ENCODE measurements at regions not wholly inside any gene's neighbourhood (a gene's known extent, or its start where the extent isn't known, plus 50 kb on each side); places are given as distances from the start of the nearest gene placed in this dataset.
"Not testable (repeated sequence)": the region's sequence is repeated elsewhere in the genome, so short reads cannot be mapped to it uniquely, and the experiment has no call there.

GRCh38 chr9:29445751-29446150 is 1872.5 kb upstream of the C9orf72 start:
- no peak for TF ChIP-seq CTCF (IDR thresholded peaks at IDR 0.05; ENCODE audit: insufficient read depth in 1 of 2, low read depth in 1 of 2, low read length in 1 of 2, severe bottlenecking in 1 of 2, unreplicated experiment in 1 of 2)
- intact Hi-C loops (cut with micrococcal nuclease; ENCODE audit: unreplicated experiment), result no loop called here
- Histone ChIP-seq H3K27me3 (replicated peaks; ENCODE audit: control insufficient read depth, insufficient read depth, low read length) (no peaks in the 10 kb centered on the region), H3K9me3 (no peaks in the 10 kb centered on the region), H3K4me1 (no peaks in the 10 kb centered on the region), H3K4me3 (ENCODE audit: low read depth, low read length) (no peak overlapping the region), H3K36me3 (ENCODE audit: control insufficient read depth, insufficient read depth, low read length) (no peaks in the 10 kb centered on the region)
- ChIA-PET CTCF (no interaction called here), POLR2A (no interaction called here)
- Mint-ChIP-seq H3K9me3 (ENCODE audit: unreplicated experiment) (no peaks in the 10 kb centered on the region), H3K36me3 (ENCODE audit: insufficient read depth, unreplicated experiment) (no peaks in the 10 kb centered on the region), H3K27me3 (ENCODE audit: insufficient read depth, unreplicated experiment) (no peaks in the 10 kb centered on the region), H3K27ac (ENCODE audit: unreplicated experiment) (no peak overlapping the region), H3K4me1 (ENCODE audit: low read depth, unreplicated experiment) (no peaks in the 10 kb centered on the region), H3K4me3 (ENCODE audit: unreplicated experiment) (no peak overlapping the region)
- DNase-seq, result no peak
- no TSS peak for BruUV-seq (replicated peaks)

DNA sequence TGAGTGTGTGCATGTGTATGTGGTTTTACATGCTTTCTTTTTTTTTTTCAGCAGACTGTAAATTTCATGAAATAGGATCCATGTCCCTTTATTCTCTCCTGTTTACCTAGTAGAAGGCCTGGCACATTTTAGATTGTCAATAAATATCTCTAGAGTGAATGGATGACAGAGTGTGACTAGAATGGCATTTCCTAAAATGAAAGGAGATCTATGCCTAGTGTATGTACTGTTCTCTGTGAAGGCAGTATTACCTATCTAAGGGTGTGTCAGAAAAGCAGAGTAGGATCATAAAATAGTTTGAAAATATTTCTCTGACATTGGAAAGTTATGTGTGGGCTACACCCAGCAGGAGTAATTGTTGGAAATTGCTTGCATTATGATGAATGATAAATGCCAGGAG is 1876.0 kb upstream of the C9orf72 start:
- Histone ChIP-seq H3K36me3 (ENCODE audit: control insufficient read depth, insufficient read depth, low read length) (no peaks in the 10 kb centered on the region), H3K27me3 (replicated peaks; ENCODE audit: control insufficient read depth, insufficient read depth, low read length) (no peaks in the 10 kb centered on the region), H3K4me1 (no peaks in the 10 kb centered on the region), H3K9me3 (no peaks in the 10 kb centered on the region), H3K4me3 (ENCODE audit: low read depth, low read length) (no peak overlapping the region)
- Mint-ChIP-seq H3K4me3 (ENCODE audit: unreplicated experiment) (no peak overlapping the region), H3K27ac (ENCODE audit: unreplicated experiment) (no peak overlapping the region), H3K36me3 (ENCODE audit: insufficient read depth, unreplicated experiment) (no peaks in the 10 kb centered on the region), H3K9me3 (ENCODE audit: unreplicated experiment) (peaks cover 9% of the 10 kb centered on the region), H3K4me1 (ENCODE audit: low read depth, unreplicated experiment) (no peaks in the 10 kb centered on the region), H3K27me3 (ENCODE audit: insufficient read depth, unreplicated experiment) (no peaks in the 10 kb centered on the region)
- BruUV-seq (replicated peaks), result no TSS peak
- POLR2A ChIA-PET, result no interaction called here
- no peak for DNase-seq
- no peak for TF ChIP-seq CTCF (IDR thresholded peaks at IDR 0.05; ENCODE audit: insufficient read depth in 1 of 2, low read depth in 1 of 2, low read length in 1 of 2, severe bottlenecking in 1 of 2, unreplicated experiment in 1 of 2)
- intact Hi-C loops (cut with micrococcal nuclease; ENCODE audit: unreplicated experiment), result no loop called here
- CTCF ChIA-PET, result no interaction called here

DNA sequence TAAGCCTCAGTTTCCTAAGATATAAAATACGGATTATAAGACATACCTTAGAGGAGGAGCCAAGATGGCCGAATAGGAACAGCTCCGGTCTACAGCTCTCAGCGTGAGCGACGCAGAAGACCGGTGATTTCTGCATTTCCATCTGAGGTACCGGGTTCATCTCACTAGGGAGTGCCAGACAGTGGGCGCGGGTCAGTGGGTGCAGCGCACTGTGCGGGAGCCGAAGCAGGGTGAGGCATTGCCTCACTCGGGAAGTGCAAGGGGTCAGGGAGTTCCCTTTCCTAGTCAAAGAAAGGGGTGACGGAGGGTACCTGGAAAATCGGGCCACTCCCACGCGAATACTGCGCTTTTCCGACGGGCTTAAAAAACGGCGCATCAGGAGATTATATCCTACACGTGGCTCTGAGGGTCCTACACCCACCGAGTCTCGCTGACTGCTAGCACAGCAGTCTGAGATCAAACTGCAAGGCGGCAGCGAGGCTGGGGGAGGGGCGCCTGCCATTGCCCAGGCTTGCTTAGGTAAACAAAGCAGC is 1877.1 kb upstream of the C9orf72 start:
- POLR2A ChIA-PET, result not testable (repeated sequence)
- peak overlapping the region; percentile 67 for H3K27ac Mint-ChIP-seq (ENCODE audit: unreplicated experiment)

DNA sequence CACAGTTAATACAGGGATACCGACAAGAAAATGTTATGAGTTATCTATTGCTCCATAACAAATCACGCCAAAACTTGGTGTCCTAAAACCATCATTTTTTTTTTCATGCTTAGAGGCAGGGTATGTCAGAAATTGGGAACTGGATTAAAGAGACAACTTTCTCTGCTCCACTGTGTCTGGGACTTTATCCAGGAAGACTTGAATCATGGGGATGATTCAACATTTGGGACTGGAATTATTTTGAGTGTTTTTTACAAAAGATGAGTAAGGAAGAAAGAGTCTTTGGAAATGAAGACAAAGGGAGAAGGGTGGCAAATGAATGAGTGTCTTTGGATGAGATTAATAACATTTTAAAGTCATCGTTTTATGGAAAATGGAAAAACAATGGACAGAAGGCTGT is 1883.7 kb upstream of the C9orf72 start:
- Mint-ChIP-seq H3K4me1 (ENCODE audit: low read depth, unreplicated experiment) (no peaks in the 10 kb centered on the region), H3K4me3 (ENCODE audit: unreplicated experiment) (no peak overlapping the region), H3K27me3 (ENCODE audit: insufficient read depth, unreplicated experiment) (no peaks in the 10 kb centered on the region), H3K9me3 (ENCODE audit: unreplicated experiment) (peaks cover under 1% of the 10 kb centered on the region), H3K27ac (ENCODE audit: unreplicated experiment) (no peak overlapping the region), H3K36me3 (ENCODE audit: insufficient read depth, unreplicated experiment) (no peaks in the 10 kb centered on the region)
- Histone ChIP-seq H3K4me3 (ENCODE audit: low read depth, low read length) (no peak overlapping the region), H3K27me3 (replicated peaks; ENCODE audit: control insufficient read depth, insufficient read depth, low read length) (no peaks in the 10 kb centered on the region), H3K36me3 (ENCODE audit: control insufficient read depth, insufficient read depth, low read length) (no peaks in the 10 kb centered on the region), H3K4me1 (no peaks in the 10 kb centered on the region), H3K9me3 (no peaks in the 10 kb centered on the region)
- no TSS peak for BruUV-seq (replicated peaks)
- no peak for TF ChIP-seq CTCF (IDR thresholded peaks at IDR 0.05; ENCODE audit: insufficient read depth in 1 of 2, low read depth in 1 of 2, low read length in 1 of 2, severe bottlenecking in 1 of 2, unreplicated experiment in 1 of 2)
- DNase-seq, result no peak
- intact Hi-C loops (cut with micrococcal nuclease; ENCODE audit: unreplicated experiment), result no loop called here
- ChIA-PET POLR2A (no interaction called here), CTCF (no interaction called here)

More for the DNA sequence above, 1877.1 kb upstream of the C9orf72 start:
- BruUV-seq (replicated peaks); CTCF ChIA-PET; H3K4me1 ChIP-seq; H3K9me3 ChIP-seq; H3K9me3 Mint-ChIP-seq (ENCODE audit: unreplicated experiment); H3K36me3 ChIP-seq (ENCODE audit: control insufficient read depth, insufficient read depth, low read length); intact Hi-C loops (cut with micrococcal nuclease; ENCODE audit: unreplicated experiment); H3K36me3 Mint-ChIP-seq (ENCODE audit: insufficient read depth, unreplicated experiment); H3K27me3 Mint-ChIP-seq (ENCODE audit: insufficient read depth, unreplicated experiment); H3K4me1 Mint-ChIP-seq (ENCODE audit: low read depth, unreplicated experiment); H3K27me3 ChIP-seq (replicated peaks; ENCODE audit: control insufficient read depth, insufficient read depth, low read length): not testable (repeated sequence)
- peak overlapping the region; percentile 30 for H3K4me3 ChIP-seq (ENCODE audit: low read depth, low read length)
- H3K4me3 Mint-ChIP-seq (ENCODE audit: unreplicated experiment), result peak overlapping the region; percentile 78
- DNase-seq, result peak in 1 of 2 experiments; percentile 37
